Activated CD4-positive, alpha-beta T cell treated with anti-CD3 and anti-CD28 coated beads, Interleukin-2, amount 10 ng/mL, durations not matched to agents 24 days and 14 days (primary cell): ENCODE measurements at regions not wholly inside any gene's neighbourhood (a gene's known extent, or its start where the extent isn't known, plus 50 kb on each side); places are given as distances from the start of the nearest gene placed in this dataset.

Source experiments
- DNase-seq: peaks from one replicate; pipeline ENCODE4 v3.0.0; 2022
- H3K27ac Mint-ChIP-seq: one replicate; pipeline ENCODE4 v1.8.0; 2022; ENCODE audit warnings: mild to moderate bottlenecking, mixed read lengths
- H3K27me3 Mint-ChIP-seq: one replicate; pipeline ENCODE4 v1.8.0; 2022; ENCODE audit warnings: mixed read lengths
- H3K36me3 Mint-ChIP-seq: one replicate; pipeline ENCODE4 v1.8.0; 2022; ENCODE audit warnings: low read depth, mild to moderate bottlenecking, mixed read lengths
- H3K4me1 Mint-ChIP-seq: one replicate; pipeline ENCODE4 v1.8.0; 2021; ENCODE audit warnings: mixed read lengths
- H3K4me3 Mint-ChIP-seq: one replicate; pipeline ENCODE4 v1.8.0; 2022; ENCODE audit warnings: mild to moderate bottlenecking, moderate library complexity, mixed read lengths
- H3K9me3 Mint-ChIP-seq: one replicate; pipeline ENCODE4 v1.8.0; 2021; ENCODE audit warnings: mixed read lengths
- intact Hi-C: fragments of 100-400 bp; cut with micrococcal nuclease; formaldehyde crosslinking; loops from one replicate; pipeline ENCODE4 v1.15.1; 2023

DNA sequence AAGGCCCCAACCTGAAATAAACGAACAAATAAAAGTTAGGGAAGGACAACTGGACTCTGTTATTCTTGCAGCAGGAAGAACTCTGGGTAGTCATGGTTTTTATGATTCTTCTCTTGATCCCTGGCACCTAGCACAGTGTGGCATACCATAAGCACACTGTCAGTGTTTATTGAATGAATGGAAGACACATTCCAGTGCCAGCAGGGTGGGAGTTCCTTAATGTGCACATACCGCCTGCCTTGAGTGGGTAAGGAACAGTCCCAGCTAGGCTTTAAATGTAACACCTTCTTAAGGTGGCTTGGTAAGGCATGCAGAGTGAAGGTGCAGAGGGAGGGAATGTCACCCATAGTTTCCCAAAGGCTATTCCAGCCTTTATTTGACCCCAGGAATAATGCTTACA lies 162.9 kb upstream of the CEP162 start:
- intact Hi-C loops = no loop called here
- H3K27me3 Mint-ChIP-seq = no peaks in the 10 kb centered on the region
- no peaks in the 10 kb centered on the region for H3K4me1 Mint-ChIP-seq
- no peaks in the 10 kb centered on the region for H3K9me3 Mint-ChIP-seq
- no peak overlapping the region for H3K27ac Mint-ChIP-seq
- no peak for DNase-seq
- no peaks in the 10 kb centered on the region for H3K36me3 Mint-ChIP-seq
- H3K4me3 Mint-ChIP-seq = no peak overlapping the region

DNA sequence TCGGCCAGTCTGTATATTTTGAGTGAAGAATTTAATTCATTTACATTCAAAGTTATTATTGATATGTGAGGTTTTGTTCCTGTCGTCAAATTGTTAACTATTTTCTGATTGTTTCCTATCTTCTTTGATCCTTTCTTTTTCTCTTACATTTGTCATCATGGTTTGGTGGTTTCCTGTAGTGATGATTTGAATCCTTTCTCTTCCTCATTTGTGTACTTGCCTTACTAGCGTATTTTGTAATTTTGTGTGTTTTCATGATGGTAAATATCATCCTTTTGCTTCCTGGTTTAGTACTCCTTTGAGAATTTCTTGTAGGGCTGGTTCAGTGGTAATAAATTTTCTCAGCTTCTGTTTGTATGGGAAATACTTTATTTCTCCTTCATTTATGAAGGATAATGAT lies 151.7 kb upstream of the CEP162 start:
- Mint-ChIP-seq H3K4me1 (no peaks in the 10 kb centered on the region), H3K36me3 (no peaks in the 10 kb centered on the region), H3K27ac (no peak overlapping the region), H3K9me3 (peaks cover 16% of the 10 kb centered on the region), H3K27me3 (no peaks in the 10 kb centered on the region), H3K4me3 (no peak overlapping the region)
- DNase-seq = no peak
- intact Hi-C loops = no loop called here

DNA sequence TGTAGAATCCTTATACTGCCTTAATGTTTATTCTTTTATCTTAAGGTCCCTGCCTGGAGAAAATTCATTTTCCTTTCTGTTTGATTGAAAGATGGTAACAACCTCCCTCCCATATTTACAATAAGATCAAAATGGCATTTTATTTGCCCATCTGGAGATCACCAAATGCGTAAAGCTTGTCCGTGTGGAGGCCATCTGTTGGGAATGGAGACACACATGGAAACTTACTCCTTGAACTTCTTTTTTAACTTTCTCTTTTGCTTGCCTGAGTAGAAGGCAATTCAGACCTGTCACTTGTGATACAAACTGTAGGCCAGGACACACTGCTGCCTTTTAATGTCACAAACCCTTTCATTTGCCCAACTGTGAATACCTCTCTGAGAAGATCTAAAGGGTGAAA lies 144.8 kb upstream of the CEP162 start:
- intact Hi-C loops = no loop called here
- Mint-ChIP-seq H3K27me3 (no peaks in the 10 kb centered on the region), H3K4me3 (no peak overlapping the region), H3K4me1 (no peaks in the 10 kb centered on the region), H3K27ac (no peak overlapping the region), H3K36me3 (no peaks in the 10 kb centered on the region), H3K9me3 (peaks cover 4% of the 10 kb centered on the region)
- no peak for DNase-seq

DNA sequence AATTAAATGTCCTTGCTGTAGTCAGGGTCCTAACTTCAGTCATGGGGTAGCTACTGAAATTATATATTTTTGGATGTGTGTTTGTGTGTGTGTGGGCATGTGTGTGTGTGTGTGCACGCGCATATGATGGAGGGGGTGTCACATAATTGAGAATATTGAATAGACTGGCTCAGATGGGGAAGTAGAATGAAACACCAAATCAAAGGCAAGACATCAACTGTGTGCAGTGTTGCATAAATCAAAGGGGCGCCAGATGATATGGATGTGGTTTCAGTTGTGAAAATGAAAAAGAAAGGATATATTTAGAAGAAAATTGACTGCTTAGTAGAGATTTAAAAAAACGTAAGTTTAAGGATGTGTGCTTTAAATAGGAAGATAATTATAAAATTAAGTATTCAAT lies 144.2 kb upstream of the CEP162 start:
- Mint-ChIP-seq H3K4me1 (no peaks in the 10 kb centered on the region), H3K4me3 (no peak overlapping the region), H3K9me3 (peaks cover 4% of the 10 kb centered on the region), H3K27me3 (no peaks in the 10 kb centered on the region), H3K27ac (no peak overlapping the region), H3K36me3 (no peaks in the 10 kb centered on the region)
- no peak for DNase-seq
- intact Hi-C loops = no loop called here

DNA sequence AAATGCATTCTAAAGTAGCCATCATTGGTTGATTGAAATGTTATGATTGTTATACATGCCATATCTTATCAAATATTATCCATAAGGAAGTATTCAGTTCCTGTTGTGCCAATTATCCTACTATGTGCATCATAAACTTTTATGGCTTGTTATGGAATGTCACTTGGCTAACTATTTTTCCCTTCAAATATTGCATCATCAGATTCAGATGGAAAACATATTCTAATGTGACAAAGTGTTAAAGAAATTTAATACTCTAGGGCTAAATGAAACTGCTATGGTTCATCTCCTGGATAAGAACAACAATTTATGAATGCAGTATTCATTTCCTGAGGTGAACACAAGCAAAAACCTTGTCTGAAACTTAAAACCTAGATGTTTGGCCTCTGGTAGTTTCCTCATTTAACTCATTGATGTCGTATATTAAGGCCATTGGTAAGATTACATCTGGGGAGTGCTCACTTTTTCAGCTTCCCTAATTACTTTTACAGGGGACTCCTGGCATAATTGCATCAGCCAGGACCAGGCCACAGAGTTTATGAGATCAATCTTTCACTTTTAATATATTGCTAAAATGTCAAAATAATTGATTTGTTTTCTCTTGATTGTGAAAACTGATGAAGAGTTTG lies 134.9 kb upstream of the CEP162 start:
- Mint-ChIP-seq H3K4me3 (no peak overlapping the region), H3K36me3 (no peaks in the 10 kb centered on the region), H3K4me1 (no peaks in the 10 kb centered on the region), H3K27me3 (no peaks in the 10 kb centered on the region), H3K9me3 (peaks cover 5% of the 10 kb centered on the region), H3K27ac (no peak overlapping the region)
- DNase-seq = no peak
- intact Hi-C loops = no loop called here

DNA sequence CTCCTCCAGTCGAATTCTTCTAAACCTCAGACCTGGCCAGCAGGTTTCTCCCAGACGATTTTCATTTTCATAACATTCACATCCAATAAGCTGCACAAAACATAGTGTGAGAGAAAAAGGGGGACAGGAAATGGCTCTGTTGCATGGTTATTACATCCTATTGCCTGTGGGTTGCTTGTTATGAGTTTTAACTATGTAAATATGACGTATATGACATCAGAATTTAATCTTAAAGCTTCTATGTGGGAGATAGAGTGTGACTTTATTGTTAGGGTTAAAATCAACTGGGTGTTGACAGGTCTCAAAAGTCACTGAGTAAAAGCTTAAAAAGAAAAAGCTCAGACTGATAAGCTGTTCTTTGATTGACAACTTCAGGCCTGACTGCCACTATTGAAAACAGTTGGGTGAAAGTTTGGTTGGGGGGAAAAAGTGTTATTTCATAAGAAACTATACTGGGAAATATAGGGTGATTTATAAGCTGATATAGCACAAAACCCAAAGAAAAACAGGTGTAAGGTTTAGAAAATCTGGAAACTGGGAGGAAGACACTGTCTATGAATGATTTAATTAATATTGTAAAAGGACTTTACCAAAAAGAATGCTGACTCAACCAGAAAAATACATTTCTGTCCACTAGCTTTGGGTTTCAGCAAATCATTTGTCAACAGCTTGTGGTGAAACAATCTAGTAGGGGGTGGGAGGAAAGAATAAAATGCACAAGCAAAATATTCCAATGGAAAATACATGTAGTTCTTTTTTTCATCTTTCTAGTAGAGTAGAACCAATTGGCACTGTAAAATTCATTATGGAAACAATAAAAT lies 134.1 kb upstream of the CEP162 start:
- no peaks in the 10 kb centered on the region for H3K27me3 Mint-ChIP-seq
- H3K36me3 Mint-ChIP-seq = no peaks in the 10 kb centered on the region
- no peak overlapping the region for H3K4me3 Mint-ChIP-seq
- peaks cover 5% of the 10 kb centered on the region for H3K9me3 Mint-ChIP-seq
- H3K27ac Mint-ChIP-seq = no peak overlapping the region
- DNase-seq = no peak
- intact Hi-C loops = no loop called here
- no peaks in the 10 kb centered on the region for H3K4me1 Mint-ChIP-seq

DNA sequence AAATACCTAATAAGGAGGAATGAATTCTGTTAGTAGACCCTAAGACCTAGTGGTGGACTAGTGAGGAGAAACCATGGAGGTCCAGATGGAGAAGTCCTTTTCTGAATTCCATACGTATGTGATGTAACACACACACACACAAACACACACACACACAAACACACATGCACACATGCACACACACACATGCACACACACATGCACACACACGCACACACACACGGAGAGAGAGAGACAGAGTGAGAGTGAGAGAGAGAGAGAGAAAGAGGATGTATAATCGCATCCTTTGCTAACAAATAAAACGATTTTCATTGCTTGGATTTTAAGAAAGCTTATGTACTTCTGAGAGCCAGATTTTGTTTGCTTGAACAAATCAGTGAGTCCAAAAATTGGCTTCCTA lies 132.6 kb upstream of the CEP162 start:
- intact Hi-C loops = no loop called here
- Mint-ChIP-seq H3K9me3 (peaks cover 5% of the 10 kb centered on the region), H3K36me3 (no peaks in the 10 kb centered on the region), H3K27ac (no peak overlapping the region), H3K4me3 (no peak overlapping the region), H3K27me3 (no peaks in the 10 kb centered on the region), H3K4me1 (no peaks in the 10 kb centered on the region)
- no peak for DNase-seq

DNA sequence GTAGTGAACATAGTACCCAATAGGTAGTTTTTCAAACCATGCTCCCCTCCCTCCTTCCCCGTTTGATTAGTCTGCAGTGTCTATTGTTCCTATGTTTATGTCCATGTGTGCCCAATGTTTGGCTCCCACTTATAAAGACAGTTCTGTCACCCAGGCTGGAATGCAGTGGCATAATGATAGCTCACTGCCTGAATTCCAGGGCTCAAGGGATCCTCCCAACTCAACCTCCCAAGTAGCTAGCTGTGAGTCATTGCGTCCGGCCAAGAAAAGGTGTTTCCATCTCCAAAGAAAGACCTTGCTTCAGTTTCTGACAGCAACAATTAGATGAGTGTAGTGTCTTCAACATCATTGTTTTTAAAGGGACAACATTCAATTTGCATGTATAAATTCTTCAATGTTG lies 131.1 kb upstream of the CEP162 start:
- peaks cover 5% of the 10 kb centered on the region for H3K9me3 Mint-ChIP-seq
- DNase-seq = no peak
- H3K27ac Mint-ChIP-seq = no peak overlapping the region
- intact Hi-C loops = no loop called here
- no peak overlapping the region for H3K4me3 Mint-ChIP-seq
- no peaks in the 10 kb centered on the region for H3K27me3 Mint-ChIP-seq
- H3K4me1 Mint-ChIP-seq = no peaks in the 10 kb centered on the region
- H3K36me3 Mint-ChIP-seq = no peaks in the 10 kb centered on the region

DNA sequence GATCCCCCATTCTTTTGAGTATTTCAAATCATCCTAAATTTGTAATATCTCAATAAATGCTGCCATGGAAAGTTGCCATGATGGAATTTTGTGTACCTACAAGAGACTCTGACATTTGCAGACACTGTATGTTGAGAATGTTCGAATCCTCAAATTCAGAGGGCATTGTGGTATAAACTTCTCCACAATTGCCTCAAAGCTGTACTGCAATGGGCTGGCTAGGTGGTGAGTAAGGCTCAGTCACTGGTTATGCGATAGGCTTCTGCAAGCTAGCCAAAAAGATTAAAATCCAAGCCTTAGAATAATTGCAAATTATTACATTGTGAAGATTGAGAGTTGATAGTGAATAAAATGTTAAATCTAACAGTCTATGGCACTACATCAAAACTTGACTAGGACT lies 130.2 kb upstream of the CEP162 start:
- Mint-ChIP-seq H3K9me3 (peaks cover 5% of the 10 kb centered on the region), H3K27me3 (no peaks in the 10 kb centered on the region), H3K4me1 (no peaks in the 10 kb centered on the region), H3K4me3 (no peak overlapping the region), H3K27ac (no peak overlapping the region), H3K36me3 (no peaks in the 10 kb centered on the region)
- intact Hi-C loops = no loop called here
- DNase-seq = no peak

DNA sequence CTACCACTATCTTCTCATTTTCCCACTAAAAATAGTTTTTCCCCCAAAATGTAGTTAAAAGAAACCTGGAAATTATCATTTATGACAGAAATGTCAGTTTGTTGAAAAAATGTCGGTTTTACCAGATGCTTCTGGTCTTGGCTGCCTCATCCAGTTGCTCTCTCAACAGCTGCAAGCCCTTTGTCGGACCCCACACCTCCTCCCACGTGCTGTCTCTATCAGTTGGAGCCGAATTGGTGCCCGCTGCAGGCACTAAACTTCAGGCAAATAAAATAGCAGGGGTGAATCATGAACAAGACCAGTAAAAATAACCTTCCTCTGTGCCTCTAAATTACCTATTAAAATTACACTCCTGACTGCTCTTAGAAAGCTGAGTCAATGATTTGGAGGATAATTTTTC lies 129.5 kb upstream of the CEP162 start:
- Mint-ChIP-seq H3K27me3 (no peaks in the 10 kb centered on the region), H3K9me3 (peaks cover 5% of the 10 kb centered on the region)

DNA sequence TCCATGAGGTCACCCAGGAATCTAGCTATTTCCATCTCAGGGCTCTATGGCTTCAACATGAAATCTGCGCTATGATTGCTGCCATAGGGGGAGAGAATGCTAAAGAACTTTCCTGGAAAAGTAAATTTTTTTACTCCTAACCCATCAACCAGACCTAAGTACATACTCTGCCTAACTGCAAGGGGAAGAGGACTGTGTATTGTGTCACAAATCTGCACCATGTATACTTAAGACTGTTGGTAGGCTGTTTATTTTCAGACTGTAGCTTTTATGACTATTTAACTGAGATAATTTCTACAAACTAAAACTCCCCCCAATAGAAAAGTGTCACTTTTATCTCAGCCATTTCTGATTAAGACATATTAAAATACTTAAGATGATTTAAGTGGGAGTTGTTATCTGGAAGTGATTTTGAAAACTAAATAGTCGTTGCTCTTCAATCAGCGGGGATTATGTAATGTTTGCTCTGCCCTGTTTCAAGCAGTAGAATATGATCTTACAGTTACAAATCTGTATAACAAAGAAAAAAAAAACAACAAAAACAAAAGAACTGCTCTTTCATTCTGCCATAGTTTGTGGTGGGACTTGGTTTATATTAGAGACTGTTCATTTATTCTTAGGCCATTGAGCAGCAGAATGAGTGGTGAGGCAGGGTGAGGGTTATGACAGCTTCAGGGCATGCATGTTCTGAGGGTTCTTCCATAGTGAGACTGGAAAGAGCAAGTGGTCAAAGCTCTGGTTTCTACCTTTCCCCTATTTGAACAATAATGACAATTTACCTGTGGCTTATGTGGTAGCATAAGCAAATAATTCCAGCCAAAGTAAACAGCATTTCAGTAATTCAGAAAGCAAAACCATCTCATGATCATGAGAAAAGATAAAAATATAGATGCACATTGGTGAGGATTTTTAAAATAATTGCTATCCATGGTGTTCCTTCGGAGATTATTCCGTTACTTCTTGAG lies 126.3 kb upstream of the CEP162 start:
- no peak overlapping the region for H3K4me3 Mint-ChIP-seq
- intact Hi-C loops = no loop called here

More for the DNA sequence above, 129.5 kb upstream of the CEP162 start:
- H3K27ac Mint-ChIP-seq = no peak overlapping the region
- intact Hi-C loops = no loop called here
- no peaks in the 10 kb centered on the region for H3K36me3 Mint-ChIP-seq
- H3K4me3 Mint-ChIP-seq = no peak overlapping the region
- H3K4me1 Mint-ChIP-seq = no peaks in the 10 kb centered on the region
- no peak for DNase-seq

DNA sequence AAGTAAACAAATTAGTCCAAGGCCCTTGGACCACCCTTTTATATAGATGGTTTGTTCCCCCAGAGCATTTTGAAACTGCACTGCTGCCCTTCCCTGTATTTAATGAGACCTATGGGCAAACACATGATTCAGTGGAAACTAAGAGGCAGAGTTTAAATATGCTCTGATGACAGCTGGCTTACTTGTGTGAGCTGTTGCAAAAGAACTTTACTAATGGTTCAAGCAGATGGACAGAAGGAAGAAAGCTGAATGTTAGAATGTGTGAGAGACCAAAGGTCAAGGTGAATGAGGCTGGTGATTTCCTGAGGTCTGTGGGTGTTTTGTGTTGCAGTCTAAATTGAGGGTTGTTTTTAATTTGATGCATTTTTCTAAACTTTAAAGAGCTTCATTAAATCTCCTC lies 123.0 kb upstream of the CEP162 start:
- no peaks in the 10 kb centered on the region for H3K4me1 Mint-ChIP-seq
- H3K4me3 Mint-ChIP-seq = no peak overlapping the region
- no peak for DNase-seq
- H3K27ac Mint-ChIP-seq = no peak overlapping the region
- H3K27me3 Mint-ChIP-seq = no peaks in the 10 kb centered on the region
- no peaks in the 10 kb centered on the region for H3K36me3 Mint-ChIP-seq
- no peaks in the 10 kb centered on the region for H3K9me3 Mint-ChIP-seq
- intact Hi-C loops = no loop called here

More for the DNA sequence above, 126.3 kb upstream of the CEP162 start:
- DNase-seq = no peak
- no peak overlapping the region for H3K27ac Mint-ChIP-seq
- no peaks in the 10 kb centered on the region for H3K9me3 Mint-ChIP-seq
- no peaks in the 10 kb centered on the region for H3K36me3 Mint-ChIP-seq
- no peaks in the 10 kb centered on the region for H3K4me1 Mint-ChIP-seq
- no peaks in the 10 kb centered on the region for H3K27me3 Mint-ChIP-seq

DNA sequence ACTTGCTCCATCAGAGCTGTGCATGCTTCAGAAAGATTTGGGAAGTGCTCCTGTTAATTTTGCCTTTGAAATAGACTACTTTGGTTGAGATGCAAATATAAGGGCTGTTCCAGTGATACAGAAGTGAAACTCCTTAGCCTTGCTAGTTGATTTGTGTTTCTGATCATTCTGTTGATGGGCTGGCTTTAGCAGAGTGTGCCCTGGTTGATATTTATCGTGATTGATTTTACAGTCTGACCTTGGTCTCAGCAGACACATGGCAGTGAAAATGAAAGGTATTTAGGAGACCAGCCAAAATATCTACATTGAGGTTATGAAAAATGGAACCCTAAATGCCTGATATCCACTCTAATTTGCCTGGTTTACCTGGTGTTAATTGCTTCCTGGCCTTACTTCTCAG lies 122.1 kb upstream of the CEP162 start:
- intact Hi-C loops = no loop called here
- Mint-ChIP-seq H3K4me1 (no peaks in the 10 kb centered on the region), H3K27ac (no peak overlapping the region), H3K36me3 (no peaks in the 10 kb centered on the region), H3K9me3 (no peaks in the 10 kb centered on the region), H3K4me3 (no peak overlapping the region), H3K27me3 (no peaks in the 10 kb centered on the region)
- no peak for DNase-seq

DNA sequence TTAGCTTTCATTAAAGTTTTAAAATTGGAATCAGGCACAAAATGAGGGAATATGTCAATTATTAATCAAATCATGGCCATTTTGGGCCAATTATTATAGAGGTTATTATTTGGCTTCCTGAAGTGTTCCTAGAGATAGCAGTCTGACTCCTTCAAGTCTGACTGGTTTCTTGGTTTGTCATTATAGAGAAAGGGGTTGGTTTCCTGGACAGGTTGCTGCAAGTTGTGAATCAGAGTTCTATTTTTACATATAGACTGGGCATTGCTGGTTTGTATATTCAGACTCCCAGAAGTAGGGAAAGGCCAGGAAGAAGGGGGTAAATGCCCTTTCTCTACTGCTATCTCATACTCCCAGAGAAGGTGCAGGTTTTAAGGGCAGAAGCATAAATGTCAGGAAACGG lies 121.4 kb upstream of the CEP162 start:
- no peak for DNase-seq
- Mint-ChIP-seq H3K4me3 (no peak overlapping the region), H3K27ac (no peak overlapping the region)

More for the DNA sequence above, 121.4 kb upstream of the CEP162 start:
- no peaks in the 10 kb centered on the region for H3K36me3 Mint-ChIP-seq
- intact Hi-C loops = no loop called here
- no peaks in the 10 kb centered on the region for H3K27me3 Mint-ChIP-seq
- H3K4me1 Mint-ChIP-seq = no peaks in the 10 kb centered on the region
- H3K9me3 Mint-ChIP-seq = no peaks in the 10 kb centered on the region
